ENCODE measurements at regions not wholly inside any gene's neighbourhood (a gene's known extent, or its start where the extent isn't known, plus 50 kb on each side); places are given as distances from the start of the nearest gene placed in this dataset.

DNA sequence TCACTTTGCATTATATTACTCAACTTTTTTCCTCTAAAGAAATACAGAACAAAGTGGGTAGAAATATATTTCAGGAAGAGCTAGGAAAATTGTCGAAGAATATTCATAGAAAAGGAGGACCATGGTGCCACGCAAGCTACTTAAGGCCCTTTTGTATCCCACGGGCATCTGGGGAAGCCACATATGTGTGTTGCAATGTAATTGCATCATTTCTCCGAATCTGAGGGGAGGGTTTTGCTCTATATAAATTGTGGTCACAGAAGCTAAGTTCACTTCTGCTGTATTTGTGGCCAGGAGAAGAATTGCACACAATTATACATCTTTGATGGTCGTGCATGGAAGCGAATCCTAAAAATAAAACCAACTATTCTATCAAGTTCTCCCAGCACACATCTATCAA lies 360.3 kb downstream of the IRS1 start:
- ChIA-PET POLR2A (ENCODE audit: low non-redundant PET) (no interaction called here), CTCF (no interaction called here)
- H3K36me3 ChIP-seq (ENCODE audit: insufficient read depth, low read length, poor library complexity, severe bottlenecking), result no peaks in the 10 kb centered on the region
- intact Hi-C loops (cut with micrococcal nuclease; ENCODE audit: unreplicated experiment), result loop anchor here (10.0 kb wide), 1 partner anchor 315 kb away; no protein-coding TSS in a partner anchor
- H3K27ac ChIP-seq (ENCODE audit: low read depth, low read length, poor library complexity, severe bottlenecking), result no peak overlapping the region
- no peak for TF ChIP-seq EZH2 (IDR thresholded peaks at IDR 0.05; ENCODE audit: borderline replicate concordance, low read depth, low read length, poor library complexity, severe bottlenecking)
- TF ChIP-seq, protein P1, sequence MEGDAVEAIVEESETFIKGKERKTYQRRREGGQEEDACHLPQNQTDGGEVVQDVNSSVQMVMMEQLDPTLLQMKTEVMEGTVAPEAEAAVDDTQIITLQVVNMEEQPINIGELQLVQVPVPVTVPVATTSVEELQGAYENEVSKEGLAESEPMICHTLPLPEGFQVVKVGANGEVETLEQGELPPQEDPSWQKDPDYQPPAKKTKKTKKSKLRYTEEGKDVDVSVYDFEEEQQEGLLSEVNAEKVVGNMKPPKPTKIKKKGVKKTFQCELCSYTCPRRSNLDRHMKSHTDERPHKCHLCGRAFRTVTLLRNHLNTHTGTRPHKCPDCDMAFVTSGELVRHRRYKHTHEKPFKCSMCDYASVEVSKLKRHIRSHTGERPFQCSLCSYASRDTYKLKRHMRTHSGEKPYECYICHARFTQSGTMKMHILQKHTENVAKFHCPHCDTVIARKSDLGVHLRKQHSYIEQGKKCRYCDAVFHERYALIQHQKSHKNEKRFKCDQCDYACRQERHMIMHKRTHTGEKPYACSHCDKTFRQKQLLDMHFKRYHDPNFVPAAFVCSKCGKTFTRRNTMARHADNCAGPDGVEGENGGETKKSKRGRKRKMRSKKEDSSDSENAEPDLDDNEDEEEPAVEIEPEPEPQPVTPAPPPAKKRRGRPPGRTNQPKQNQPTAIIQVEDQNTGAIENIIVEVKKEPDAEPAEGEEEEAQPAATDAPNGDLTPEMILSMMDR (conservative IDR thresholded peaks at IDR 0.05; ENCODE audit: low read depth, low read length), result no peak
- no peak for DNase-seq (ENCODE audit: low spot score)
- H3K4me3 ChIP-seq (ENCODE audit: low read depth, low read length, poor library complexity, severe bottlenecking), result no peak overlapping the region
- H3K27me3 ChIP-seq (replicated peaks; ENCODE audit: insufficient read depth, low read depth, low read length, poor library complexity), result no peaks in the 10 kb centered on the region
- no TSS peak for BruUV-seq (replicated peaks)
- H3K4me1 ChIP-seq (ENCODE audit: insufficient read depth, low read length, poor library complexity, severe bottlenecking), result peaks cover 7% of the 10 kb centered on the region
- no peaks in the 10 kb centered on the region for H3K9me3 ChIP-seq (ENCODE audit: low read depth, low read length, poor library complexity, severe bottlenecking)

DNA sequence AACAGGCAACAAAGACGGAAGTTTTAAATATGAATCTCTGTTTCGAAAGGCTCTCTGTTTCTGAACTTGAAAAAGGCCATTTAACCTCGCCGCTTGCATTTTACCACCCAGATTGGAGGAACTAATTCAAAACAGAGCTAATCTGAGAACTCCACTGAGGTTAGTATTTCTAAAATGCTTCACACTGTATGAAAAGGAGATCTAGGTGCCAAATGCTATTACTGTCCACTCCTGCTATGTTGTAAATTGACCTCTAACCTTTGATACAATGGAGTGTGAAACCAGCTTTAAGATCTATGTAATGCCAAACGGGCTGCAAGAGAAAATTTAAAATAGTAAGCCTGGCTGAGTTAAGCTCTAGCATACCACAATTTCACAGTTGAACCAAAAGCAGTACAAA lies 364.5 kb downstream of the IRS1 start:
- no peaks in the 10 kb centered on the region for H3K36me3 ChIP-seq (ENCODE audit: insufficient read depth, low read length, poor library complexity, severe bottlenecking)
- peaks cover 24% of the 10 kb centered on the region for H3K4me1 ChIP-seq (ENCODE audit: insufficient read depth, low read length, poor library complexity, severe bottlenecking)
- CTCF ChIA-PET, result interaction anchor here (0.6 kb wide), 1 partner anchor 524 kb away, joined by 3 read pairs; no protein-coding TSS in a partner anchor
- no peak for DNase-seq (ENCODE audit: low spot score)
- no peaks in the 10 kb centered on the region for H3K27me3 ChIP-seq (replicated peaks; ENCODE audit: insufficient read depth, low read depth, low read length, poor library complexity)
- intact Hi-C loops (cut with micrococcal nuclease; ENCODE audit: unreplicated experiment), result loop anchor here (10.0 kb wide), 1 partner anchor 310 kb away; no protein-coding TSS in a partner anchor
- no TSS peak for BruUV-seq (replicated peaks)
- no peaks in the 10 kb centered on the region for H3K9me3 ChIP-seq (ENCODE audit: low read depth, low read length, poor library complexity, severe bottlenecking)
- POLR2A ChIA-PET (ENCODE audit: low non-redundant PET), result no interaction called here
- no peak overlapping the region for H3K4me3 ChIP-seq (ENCODE audit: low read depth, low read length, poor library complexity, severe bottlenecking)
- no peak overlapping the region for H3K27ac ChIP-seq (ENCODE audit: low read depth, low read length, poor library complexity, severe bottlenecking)
- no peak for TF ChIP-seq EZH2 (IDR thresholded peaks at IDR 0.05; ENCODE audit: borderline replicate concordance, low read depth, low read length, poor library complexity, severe bottlenecking)
- TF ChIP-seq, protein P1 (conservative IDR thresholded peaks at IDR 0.05; ENCODE audit: low read depth, low read length), result no peak

DNA sequence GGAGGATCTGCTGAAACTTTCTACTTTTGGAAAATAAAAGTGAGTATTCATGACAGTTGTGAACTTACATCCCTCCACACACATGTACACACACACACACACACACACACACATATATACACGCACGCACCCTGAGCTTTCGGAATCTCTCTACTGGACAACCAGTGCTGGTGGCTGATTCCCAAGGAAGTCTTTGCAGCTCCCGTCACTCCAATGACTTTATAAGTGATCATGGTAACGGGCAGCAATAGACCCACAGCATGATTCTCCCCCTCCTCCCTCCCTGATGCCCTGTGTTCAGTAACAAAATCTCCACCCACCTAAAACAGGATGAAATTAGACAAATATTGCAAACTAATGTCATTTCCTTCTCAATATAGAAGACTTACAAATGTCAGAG lies 364.9 kb downstream of the IRS1 start:
- H3K27ac ChIP-seq (ENCODE audit: low read depth, low read length, poor library complexity, severe bottlenecking), result no peak overlapping the region
- DNase-seq (ENCODE audit: low spot score), result no peak
- TF ChIP-seq, protein P1 (conservative IDR thresholded peaks at IDR 0.05; ENCODE audit: low read depth, low read length), result no peak
- no peak for TF ChIP-seq EZH2 (IDR thresholded peaks at IDR 0.05; ENCODE audit: borderline replicate concordance, low read depth, low read length, poor library complexity, severe bottlenecking)
- no peaks in the 10 kb centered on the region for H3K9me3 ChIP-seq (ENCODE audit: low read depth, low read length, poor library complexity, severe bottlenecking)
- intact Hi-C loops (cut with micrococcal nuclease; ENCODE audit: unreplicated experiment), result loop anchor here (5.0 to 10.0 kb wide), 2 partner anchors 310 to 363 kb away; partner anchors contain the start of gene IRS1
- H3K27me3 ChIP-seq (replicated peaks; ENCODE audit: insufficient read depth, low read depth, low read length, poor library complexity), result no peaks in the 10 kb centered on the region
- ChIA-PET POLR2A (ENCODE audit: low non-redundant PET) (no interaction called here), CTCF (interaction anchor here (0.6 kb wide), 1 partner anchor 524 kb away, joined by 3 read pairs; no protein-coding TSS in a partner anchor)
- BruUV-seq (replicated peaks), result no TSS peak
- H3K4me3 ChIP-seq (ENCODE audit: low read depth, low read length, poor library complexity, severe bottlenecking), result no peak overlapping the region
- H3K4me1 ChIP-seq (ENCODE audit: insufficient read depth, low read length, poor library complexity, severe bottlenecking), result peaks cover 26% of the 10 kb centered on the region
- no peaks in the 10 kb centered on the region for H3K36me3 ChIP-seq (ENCODE audit: insufficient read depth, low read length, poor library complexity, severe bottlenecking)

Data from A673 (cell line).